IMR-90 (cell line): ENCODE measurements at regions not wholly inside any gene's neighbourhood (a gene's known extent, or its start where the extent isn't known, plus 50 kb on each side); places are given as distances from the start of the nearest gene placed in this dataset.

Experiments
- ATAC-seq: fragments of 200-7000 bp; cut with Tn5 transposase; 2 replicates; pipeline ENCODE4 v1.9.1; 2020; ENCODE audit warnings: low read depth, mild to moderate bottlenecking, moderate library complexity
- BruUV-seq: library from RNA; stranded (reverse); fragments of 400-500 nt; replicated peaks from 2 replicates; lab custom pipeline; 2021; lab: Mats Ljungman, UMichigan
- CTCF ChIA-PET: fragments of 300-600 bp; formaldehyde crosslinking; extraction: SDS; loops from one replicate; lab custom pipeline; 2021; ENCODE audit warnings: antibody characterized with exemption; lab: Yijun Ruan, JAX
- POLR2A ChIA-PET: fragments of 300-600 bp; sonication (Branson Sonifier 250); formaldehyde crosslinking; loops from one replicate; lab custom pipeline; 2022; ENCODE audit warnings: antibody characterized with exemption; ENCODE audit not compliant: unreplicated experiment; lab: Charles Lee
- DNase-seq: peaks from one replicate; pipeline ENCODE4 v3.0.0; 2013
- H2AFZ ChIP-seq: replicated peaks from 2 replicates; pipeline ENCODE3; 2013; ENCODE audit warnings: low read length, mild to moderate bottlenecking; ENCODE audit not compliant: poor library complexity
- H2AK5ac ChIP-seq: 2 replicates; pipeline ENCODE4 v1.6.1; 2013; ENCODE audit warnings: low read depth, low read length, inconsistent platforms
- H2AK9ac ChIP-seq: replicated peaks from 2 replicates; pipeline ENCODE3; 2013; ENCODE audit warnings: mild to moderate bottlenecking, low read depth, low read length, moderate library complexity; ENCODE audit not compliant: poor library complexity
- H2BK120ac ChIP-seq: 2 replicates; pipeline ENCODE4 v1.6.1; 2013; ENCODE audit warnings: low read depth, low read length, inconsistent platforms
- H2BK15ac ChIP-seq: 3 replicates; pipeline ENCODE4 v1.6.1; 2013; ENCODE audit warnings: low read depth, low read length, inconsistent platforms
- H2BK20ac ChIP-seq: 2 replicates; pipeline ENCODE4 v1.6.1; 2013; ENCODE audit warnings: low read depth, mild to moderate bottlenecking, inconsistent platforms, low read length, moderate library complexity
- H2BK5ac ChIP-seq: 2 replicates; pipeline ENCODE4 v1.6.1; 2013; ENCODE audit warnings: mild to moderate bottlenecking, low read depth, low read length, inconsistent platforms; ENCODE audit not compliant: poor library complexity, severe bottlenecking
- H3K14ac ChIP-seq: replicated peaks from 2 replicates; pipeline ENCODE4 v1.6.1; 2013; ENCODE audit warnings: low read depth, low read length, inconsistent platforms
- H3K18ac ChIP-seq: 2 replicates; pipeline ENCODE4 v1.6.1; 2013; ENCODE audit warnings: low read depth, low read length, control low read depth
- H3K23ac ChIP-seq: 2 replicates; pipeline ENCODE4 v1.6.1; 2013; ENCODE audit warnings: low read depth, low read length, inconsistent platforms
- H3K27ac ChIP-seq: 2 replicates; pipeline ENCODE4 v1.5.1; 2013; ENCODE audit warnings: mild to moderate bottlenecking, control low read depth, low read length; ENCODE audit not compliant: insufficient read depth
- H3K27me3 ChIP-seq: 2 replicates; pipeline ENCODE4 v1.6.1; 2013; ENCODE audit warnings: low read length; ENCODE audit not compliant: control insufficient read depth, insufficient read depth
- H3K36me3 ChIP-seq: 2 replicates; pipeline ENCODE4 v1.6.1; 2013; ENCODE audit warnings: low read length, mixed read lengths; ENCODE audit not compliant: control insufficient read depth, insufficient read depth
- H3K4ac ChIP-seq: 2 replicates; pipeline ENCODE4 v1.6.1; 2013; ENCODE audit warnings: low read depth, low read length, inconsistent platforms
- H3K4me1 ChIP-seq: 2 replicates; pipeline ENCODE4 v1.6.1; 2013; ENCODE audit warnings: low read length, mixed read lengths; ENCODE audit not compliant: control insufficient read depth, insufficient read depth
- H3K4me2 ChIP-seq: 2 replicates; pipeline ENCODE4 v1.6.1; 2013; ENCODE audit warnings: low read depth, mild to moderate bottlenecking, control low read depth, low read length, moderate library complexity
- H3K4me3 ChIP-seq: 2 replicates; pipeline ENCODE4 v1.5.1; 2013; ENCODE audit warnings: low read depth, mild to moderate bottlenecking, control low read depth, low read length, moderate library complexity; ENCODE audit not compliant: insufficient read depth
- H3K56ac ChIP-seq: 2 replicates; pipeline ENCODE4 v1.6.1; 2013; ENCODE audit warnings: low read length, inconsistent platforms; ENCODE audit not compliant: insufficient read depth; ENCODE audit errors: extremely low read depth
- H3K79me1 ChIP-seq, 2 experiments: 2 replicates each; pipeline ENCODE4 v1.6.1; 2013; ENCODE audit warnings: low read length in 2 of 2, inconsistent platforms in 1 of 2, low read depth in 1 of 2
- H3K9ac ChIP-seq: 2 replicates; pipeline ENCODE4 v1.6.1; 2013; ENCODE audit warnings: low read depth, low read length, control low read depth
- H3K9me1 ChIP-seq: 2 replicates; pipeline ENCODE4 v1.6.1; 2013; ENCODE audit warnings: low read length, inconsistent platforms; ENCODE audit not compliant: insufficient read depth
- H3K9me3 ChIP-seq: 2 replicates; pipeline ENCODE4 v1.6.1; 2013; ENCODE audit warnings: low read length; ENCODE audit not compliant: control insufficient read depth, insufficient read depth
- H4K20me1 ChIP-seq: 2 replicates; pipeline ENCODE4 v1.6.1; 2013; ENCODE audit warnings: low read length, inconsistent platforms; ENCODE audit not compliant: insufficient read depth
- H4K5ac ChIP-seq: 2 replicates; pipeline ENCODE4 v1.6.1; 2013; ENCODE audit warnings: mild to moderate bottlenecking, low read depth, low read length, control low read depth
- H4K8ac ChIP-seq, 2 experiments: 2 replicates each; pipeline ENCODE4 v1.6.1; 2013; ENCODE audit warnings: low read depth in 2 of 2, low read length in 2 of 2, control low read depth in 1 of 2, inconsistent platforms in 1 of 2
- H4K91ac ChIP-seq: 2 replicates; pipeline ENCODE4 v1.6.1; 2013; ENCODE audit warnings: low read depth, low read length, inconsistent platforms; ENCODE audit not compliant: insufficient read depth
- BHLHE40 ChIP-seq: fragments of 150-350 bp; IDR thresholded peaks from 2 replicates; pipeline ENCODE4 v1.6.1; 2016; ENCODE audit warnings: mild to moderate bottlenecking, low read depth, low read length
- CEBPB ChIP-seq: IDR thresholded peaks from 2 replicates; pipeline ENCODE4 v1.6.1; 2012; ENCODE audit warnings: low read depth, low read length, improper control_type of control experiment
- CHD1 ChIP-seq: IDR thresholded peaks from 2 replicates; pipeline ENCODE4 v1.6.1; 2012; ENCODE audit warnings: low read depth, low read length, improper control_type of control experiment
- FOS ChIP-seq: fragments of 150-350 bp; IDR thresholded peaks from 2 replicates; pipeline ENCODE4 v1.6.1; 2016; ENCODE audit warnings: low read depth, low read length
- MAFK ChIP-seq: IDR thresholded peaks from 2 replicates; pipeline ENCODE4 v1.6.1; 2012; ENCODE audit warnings: low read depth, low read length, improper control_type of control experiment
- MAZ ChIP-seq: IDR thresholded peaks from 2 replicates; pipeline ENCODE4 v1.6.1; 2012; ENCODE audit warnings: low read depth, mild to moderate bottlenecking, low read length, improper control_type of control experiment, moderate library complexity, borderline replicate concordance
- MXI1 ChIP-seq: IDR thresholded peaks from 2 replicates; pipeline ENCODE4 v1.6.1; 2012; ENCODE audit warnings: low read depth, mild to moderate bottlenecking, low read length, moderate library complexity, borderline replicate concordance
- NFE2L2 ChIP-seq: fragments of 150-350 bp; IDR thresholded peaks from 2 replicates; pipeline ENCODE4 v1.6.1; 2016; ENCODE audit warnings: low read depth, mild to moderate bottlenecking, low read length
- POLR2A ChIP-seq: IDR thresholded peaks from 2 replicates; pipeline ENCODE4 v1.6.1; 2012; ENCODE audit warnings: mild to moderate bottlenecking, low read depth, low read length
- RAD21 ChIP-seq: IDR thresholded peaks from 2 replicates; pipeline ENCODE4 v1.6.1; 2012; ENCODE audit warnings: low read length, improper control_type of control experiment
- RCOR1 ChIP-seq: IDR thresholded peaks from 2 replicates; pipeline ENCODE4 v1.6.1; 2012; ENCODE audit warnings: mild to moderate bottlenecking, low read length, improper control_type of control experiment; ENCODE audit not compliant: insufficient replicate concordance
- SMC3 ChIP-seq: fragments of 150-350 bp; IDR thresholded peaks from 2 replicates; pipeline ENCODE4 v1.6.1; 2016; ENCODE audit warnings: low read depth, mild to moderate bottlenecking, antibody characterized with exemption, low read length, moderate library complexity
- WGBS, 2 experiments: methylation state at CpG; one replicate each; pipeline versions ENCODE4 v1.1.5 to v1.1.7; 2013; ENCODE audit warnings: missing lambda C conversion rate in 2 of 2; ENCODE audit not compliant: insufficient read length in 1 of 2; ENCODE audit errors: extremely low coverage in 2 of 2; 5-methylcytosine and 5-hydroxymethylcytosine counted together
- dilution Hi-C: fragments of 300-500 bp; cut with HindIII; formaldehyde crosslinking; loops from one replicate; pipeline ENCODE4 v1.14.3; 2018; ENCODE audit warnings: low sequenced_read_pairs; ENCODE audit not compliant: unreplicated experiment
- in situ Hi-C: fragments of 300-500 bp; cut with MboI; formaldehyde crosslinking; loops from 3 replicates; pipeline ENCODE4 v1.14.3; 2019; ENCODE audit warnings: low sequenced_read_pairs, inconsistent platforms, mixed read lengths
- intact Hi-C: fragments of 100-400 bp; cut with micrococcal nuclease; formaldehyde crosslinking; loops from 2 replicates; pipeline ENCODE4 v1.10.0; 2022
- TF ChIP-seq, protein P1 (sequence below): fragments of 150-350 bp; IDR thresholded peaks from 2 replicates; pipeline ENCODE4 v1.6.1; 2017; ENCODE audit warnings: mild to moderate bottlenecking, antibody characterized with exemption, low read length, low read depth
- TF ChIP-seq, protein P2 (sequence below): conservative IDR thresholded peaks from 2 replicates; pipeline ENCODE4 v1.5.1; 2012; ENCODE audit warnings: mild to moderate bottlenecking, low read depth, low read length, improper control_type of control experiment
- TF ChIP-seq, protein P3 (sequence below): fragments of 150-350 bp; IDR thresholded peaks from 2 replicates; pipeline ENCODE4 v1.6.1; 2016; ENCODE audit warnings: low read depth, mild to moderate bottlenecking, low read length, moderate library complexity, borderline replicate concordance

DNA sequence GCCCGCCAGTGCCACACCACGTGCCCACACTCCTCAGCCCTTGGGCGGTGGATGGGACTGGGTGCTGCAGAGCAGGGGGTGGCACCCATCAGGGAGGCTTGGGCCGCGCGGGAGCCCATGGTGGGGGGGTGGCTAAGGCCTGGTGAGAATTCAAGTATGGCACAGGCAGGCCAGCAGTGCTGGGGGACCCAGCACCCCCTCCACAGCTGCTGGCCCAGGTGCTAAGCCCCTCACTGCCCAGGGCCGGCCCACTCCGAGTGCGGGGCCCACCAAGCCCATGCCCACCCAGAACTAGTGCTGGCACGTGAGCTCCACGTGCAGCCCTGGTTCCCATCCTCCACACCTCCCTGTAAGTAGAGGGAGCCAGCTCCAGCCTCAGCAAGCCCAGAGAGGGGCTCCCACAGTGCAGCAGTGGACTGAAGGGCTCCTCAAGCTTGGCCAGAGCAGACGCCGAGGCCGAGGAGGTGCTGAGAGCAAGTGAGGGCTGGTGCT, 1091.1 kb upstream of the GJE1 start:
- H2AFZ ChIP-seq = no peak overlapping the region
- H4K5ac ChIP-seq = no peak overlapping the region
- H3K18ac ChIP-seq = no peak overlapping the region
- H3K9ac ChIP-seq = no peak overlapping the region
- no peak overlapping the region for H3K4ac ChIP-seq
- in situ Hi-C loops (no loop called here), intact Hi-C loops (no loop called here), dilution Hi-C loops (no loop called here)
- H2BK120ac ChIP-seq = no peak overlapping the region
- no peaks in the 10 kb centered on the region for H3K4me1 ChIP-seq
- H3K14ac ChIP-seq = no peak overlapping the region
- no peak overlapping the region for H2AK9ac ChIP-seq
- H3K27ac ChIP-seq = no peak overlapping the region
- ChIA-PET CTCF (no interaction called here), POLR2A (no interaction called here)
- no peaks in the 10 kb centered on the region for H3K36me3 ChIP-seq
- H3K56ac ChIP-seq = no peak overlapping the region
- H2BK15ac ChIP-seq = no peak overlapping the region
- H2BK5ac ChIP-seq = no peak overlapping the region
- BruUV-seq = no TSS peak
- TF ChIP-seq FOS (no peak), POLR2A (no peak), CEBPB (no peak), CHD1 (no peak), RAD21 (no peak), MAFK (no peak), SMC3 (no peak), NFE2L2 (no peak), BHLHE40 (no peak), MAZ (no peak), RCOR1 (no peak), MXI1 (no peak)
- TF ChIP-seq, protein P1, sequence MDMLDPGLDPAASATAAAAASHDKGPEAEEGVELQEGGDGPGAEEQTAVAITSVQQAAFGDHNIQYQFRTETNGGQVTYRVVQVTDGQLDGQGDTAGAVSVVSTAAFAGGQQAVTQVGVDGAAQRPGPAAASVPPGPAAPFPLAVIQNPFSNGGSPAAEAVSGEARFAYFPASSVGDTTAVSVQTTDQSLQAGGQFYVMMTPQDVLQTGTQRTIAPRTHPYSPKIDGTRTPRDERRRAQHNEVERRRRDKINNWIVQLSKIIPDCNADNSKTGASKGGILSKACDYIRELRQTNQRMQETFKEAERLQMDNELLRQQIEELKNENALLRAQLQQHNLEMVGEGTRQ = no peak
- TF ChIP-seq, protein P2, sequence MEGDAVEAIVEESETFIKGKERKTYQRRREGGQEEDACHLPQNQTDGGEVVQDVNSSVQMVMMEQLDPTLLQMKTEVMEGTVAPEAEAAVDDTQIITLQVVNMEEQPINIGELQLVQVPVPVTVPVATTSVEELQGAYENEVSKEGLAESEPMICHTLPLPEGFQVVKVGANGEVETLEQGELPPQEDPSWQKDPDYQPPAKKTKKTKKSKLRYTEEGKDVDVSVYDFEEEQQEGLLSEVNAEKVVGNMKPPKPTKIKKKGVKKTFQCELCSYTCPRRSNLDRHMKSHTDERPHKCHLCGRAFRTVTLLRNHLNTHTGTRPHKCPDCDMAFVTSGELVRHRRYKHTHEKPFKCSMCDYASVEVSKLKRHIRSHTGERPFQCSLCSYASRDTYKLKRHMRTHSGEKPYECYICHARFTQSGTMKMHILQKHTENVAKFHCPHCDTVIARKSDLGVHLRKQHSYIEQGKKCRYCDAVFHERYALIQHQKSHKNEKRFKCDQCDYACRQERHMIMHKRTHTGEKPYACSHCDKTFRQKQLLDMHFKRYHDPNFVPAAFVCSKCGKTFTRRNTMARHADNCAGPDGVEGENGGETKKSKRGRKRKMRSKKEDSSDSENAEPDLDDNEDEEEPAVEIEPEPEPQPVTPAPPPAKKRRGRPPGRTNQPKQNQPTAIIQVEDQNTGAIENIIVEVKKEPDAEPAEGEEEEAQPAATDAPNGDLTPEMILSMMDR = no peak
- TF ChIP-seq, protein P3, sequence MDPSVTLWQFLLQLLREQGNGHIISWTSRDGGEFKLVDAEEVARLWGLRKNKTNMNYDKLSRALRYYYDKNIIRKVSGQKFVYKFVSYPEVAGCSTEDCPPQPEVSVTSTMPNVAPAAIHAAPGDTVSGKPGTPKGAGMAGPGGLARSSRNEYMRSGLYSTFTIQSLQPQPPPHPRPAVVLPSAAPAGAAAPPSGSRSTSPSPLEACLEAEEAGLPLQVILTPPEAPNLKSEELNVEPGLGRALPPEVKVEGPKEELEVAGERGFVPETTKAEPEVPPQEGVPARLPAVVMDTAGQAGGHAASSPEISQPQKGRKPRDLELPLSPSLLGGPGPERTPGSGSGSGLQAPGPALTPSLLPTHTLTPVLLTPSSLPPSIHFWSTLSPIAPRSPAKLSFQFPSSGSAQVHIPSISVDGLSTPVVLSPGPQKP = no peak
- H4K20me1 ChIP-seq = no peaks in the 10 kb centered on the region
- DNase-seq (no peak), ATAC-seq (no peak)
- no peak overlapping the region for H3K23ac ChIP-seq
- no peak overlapping the region for H4K91ac ChIP-seq
- no peak overlapping the region for H2AK5ac ChIP-seq
- H3K4me2 ChIP-seq = no peak overlapping the region
- H2BK20ac ChIP-seq = no peak overlapping the region
- H3K79me1 ChIP-seq = no peaks in the 10 kb centered on the region
- no CpG with 5 or more reads among the region's 14 CpGs for WGBS, 2 experiments
- no peaks in the 10 kb centered on the region for H3K27me3 ChIP-seq
- no peak overlapping the region for H3K4me3 ChIP-seq
- H4K8ac ChIP-seq = no peak overlapping the region
- H3K9me3 ChIP-seq = peaks cover 5% of the 10 kb centered on the region; the same call in 1 of the 2 replicates
- H3K9me1 ChIP-seq = no peaks in the 10 kb centered on the region
